Karpas-422 (cell line): ENCODE measurements at regions not wholly inside any gene's neighbourhood (a gene's known extent, or its start where the extent isn't known, plus 50 kb on each side); places are given as distances from the start of the nearest gene placed in this dataset.

Source experiments
- DNase-seq: peaks from one replicate; pipeline ENCODE4 v3.0.0-alpha.2; 2015
- H2AFZ ChIP-seq: fragments of 200-600 bp; sonication (generic); 2 replicates; pipeline ENCODE4 v1.6.1; 2014; ENCODE audit warnings: antibody characterized with exemption, low read length, mixed read lengths
- H3K27ac ChIP-seq: fragments of 200-600 bp; sonication (generic); 2 replicates; pipeline ENCODE4 v1.5.1; 2014; ENCODE audit warnings: mild to moderate bottlenecking, low read length, moderate library complexity
- H3K27me3 ChIP-seq: fragments of 200-600 bp; sonication (generic); 2 replicates; pipeline ENCODE4 v1.6.1; 2014; ENCODE audit warnings: low read length, mixed read lengths
- H3K36me3 ChIP-seq: fragments of 200-600 bp; sonication (generic); 2 replicates; pipeline ENCODE4 v1.6.1; 2014; ENCODE audit warnings: low read length, mixed read lengths; ENCODE audit not compliant: insufficient read depth
- H3K4me1 ChIP-seq: fragments of 200-600 bp; sonication (generic); 2 replicates; pipeline ENCODE4 v1.6.1; 2014; ENCODE audit warnings: mild to moderate bottlenecking, low read length, mixed read lengths
- H3K4me2 ChIP-seq: fragments of 200-600 bp; sonication (generic); 2 replicates; pipeline ENCODE4 v1.6.1; 2014; ENCODE audit warnings: low read length, low read depth, mild to moderate bottlenecking; ENCODE audit not compliant: poor library complexity, severe bottlenecking
- H3K4me3 ChIP-seq: fragments of 200-600 bp; sonication (generic); 2 replicates; pipeline ENCODE4 v1.5.1; 2014; ENCODE audit warnings: mild to moderate bottlenecking, antibody characterized with exemption, low read length, mixed read lengths
- H3K79me2 ChIP-seq: fragments of 200-600 bp; sonication (generic); 2 replicates; pipeline ENCODE4 v1.6.1; 2014; ENCODE audit warnings: mild to moderate bottlenecking, low read length, mixed read lengths
- H3K9ac ChIP-seq: fragments of 200-600 bp; sonication (generic); 2 replicates; pipeline ENCODE4 v1.6.0; 2014; ENCODE audit warnings: low read length
- H3K9me2 ChIP-seq: fragments of 200-600 bp; sonication (generic), shearing (Covaris generic); replicated peaks from 2 replicates; pipeline ENCODE4 v1.6.0; 2014; ENCODE audit warnings: mild to moderate bottlenecking, low read length, moderate library complexity; ENCODE audit not compliant: insufficient read depth
- H3K9me3 ChIP-seq: fragments of 300-700, 200-600 bp; sonication (generic); 2 replicates; pipeline ENCODE4 v1.6.1; 2014; ENCODE audit warnings: low read length, mixed read lengths
- H4K20me1 ChIP-seq: fragments of 200-600 bp; sonication (generic); 2 replicates; pipeline ENCODE4 v1.6.1; 2014; ENCODE audit warnings: mild to moderate bottlenecking, antibody characterized with exemption, low read length, low read depth; ENCODE audit not compliant: insufficient read depth

DNA sequence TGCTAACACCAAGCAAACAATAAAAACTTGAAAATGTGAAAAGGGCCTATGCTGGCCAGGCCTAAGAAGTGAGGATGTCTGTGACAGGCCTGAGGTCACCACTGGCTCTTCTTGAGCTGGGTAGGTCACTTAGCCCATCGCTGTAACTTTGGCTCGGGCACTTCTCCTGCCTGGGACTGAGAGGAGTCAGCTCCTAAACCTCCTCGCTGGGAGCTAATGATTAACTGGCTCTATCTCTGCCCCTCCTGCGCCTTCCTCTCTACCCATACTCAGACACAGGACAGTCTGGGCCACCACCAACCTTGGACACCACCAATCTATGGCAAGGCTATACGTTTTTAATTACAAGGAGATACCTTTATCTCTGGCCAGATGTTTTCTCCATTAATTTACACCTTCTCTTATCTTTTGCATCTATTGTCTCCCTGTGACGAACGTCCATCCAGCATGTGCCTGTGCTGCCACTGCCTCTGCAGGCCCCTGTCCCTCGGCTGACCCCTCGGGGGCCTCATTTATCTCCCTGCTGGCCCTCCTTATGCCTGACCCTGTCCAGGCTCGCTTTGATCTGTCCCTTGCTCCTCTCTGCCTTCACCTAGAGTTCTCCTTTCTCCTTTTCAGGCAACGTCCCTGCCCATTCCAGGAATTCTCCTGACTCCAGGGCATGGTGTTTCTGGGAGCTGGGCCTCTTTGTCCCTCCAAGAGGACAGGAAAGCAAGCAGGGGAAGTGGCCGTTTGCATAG lies 149.1 kb upstream of the GATA6 start:
- Histone ChIP-seq H3K4me1 (no peaks in the 10 kb centered on the region), H3K36me3 (no peaks in the 10 kb centered on the region), H3K4me3 (no peak overlapping the region), H3K79me2 (no peaks in the 10 kb centered on the region), H3K27me3 (no peaks in the 10 kb centered on the region), H3K27ac (no peak overlapping the region), H3K9me2 (no peaks in the 10 kb centered on the region), H3K9me3 (no peaks in the 10 kb centered on the region), H4K20me1 (no peaks in the 10 kb centered on the region), H3K9ac (no peak overlapping the region), H2AFZ (no peak overlapping the region), H3K4me2 (no peak overlapping the region)
- no peak for DNase-seq

GRCh38 chr18:22020867-22021370 lies 148.5 kb upstream of the GATA6 start:
- H3K4me2 ChIP-seq = no peak overlapping the region
- DNase-seq = no peak
- H3K9me3 ChIP-seq = no peaks in the 10 kb centered on the region
- H4K20me1 ChIP-seq = no peaks in the 10 kb centered on the region
- H3K36me3 ChIP-seq = no peaks in the 10 kb centered on the region
- H3K79me2 ChIP-seq = no peaks in the 10 kb centered on the region
- no peak overlapping the region for H3K4me3 ChIP-seq
- no peak overlapping the region for H3K9ac ChIP-seq
- no peaks in the 10 kb centered on the region for H3K4me1 ChIP-seq
- H3K27ac ChIP-seq = no peak overlapping the region
- no peaks in the 10 kb centered on the region for H3K27me3 ChIP-seq
- H3K9me2 ChIP-seq = no peaks in the 10 kb centered on the region
- H2AFZ ChIP-seq = no peak overlapping the region

- no peaks in the 10 kb centered on the region for H4K20me1 ChIP-seq
- H3K9me2 ChIP-seq = no peaks in the 10 kb centered on the region
These were observed 147.7 kb upstream of the GATA6 start for GRCh38 chr18:22021701-22022100.

GRCh38 chr18:22024924-22025323 lies 144.5 kb upstream of the GATA6 start:
- no peaks in the 10 kb centered on the region for H3K36me3 ChIP-seq
- no peaks in the 10 kb centered on the region for H3K79me2 ChIP-seq
- H3K9me2 ChIP-seq = no peaks in the 10 kb centered on the region
- H3K9me3 ChIP-seq = no peaks in the 10 kb centered on the region
- no peak overlapping the region for H3K27ac ChIP-seq
- H4K20me1 ChIP-seq = no peaks in the 10 kb centered on the region
- no peak for DNase-seq
- no peaks in the 10 kb centered on the region for H3K4me1 ChIP-seq
- no peak overlapping the region for H3K9ac ChIP-seq
- no peak overlapping the region for H2AFZ ChIP-seq
- no peak overlapping the region for H3K4me2 ChIP-seq
- no peak overlapping the region for H3K4me3 ChIP-seq
- no peaks in the 10 kb centered on the region for H3K27me3 ChIP-seq

More at GRCh38 chr18:22021701-22022100, 147.7 kb upstream of the GATA6 start:
- Histone ChIP-seq H3K4me3 (no peak overlapping the region), H3K4me1 (no peaks in the 10 kb centered on the region), H3K36me3 (no peaks in the 10 kb centered on the region), H3K27ac (no peak overlapping the region), H3K9ac (no peak overlapping the region), H2AFZ (no peak overlapping the region), H3K9me3 (no peaks in the 10 kb centered on the region), H3K79me2 (no peaks in the 10 kb centered on the region), H3K4me2 (no peak overlapping the region), H3K27me3 (no peaks in the 10 kb centered on the region)
- DNase-seq = no peak

GRCh38 chr18:22026362-22026761 lies 143.0 kb upstream of the GATA6 start:
- no peak overlapping the region for H3K27ac ChIP-seq
- no peak overlapping the region for H3K4me2 ChIP-seq

DNA sequence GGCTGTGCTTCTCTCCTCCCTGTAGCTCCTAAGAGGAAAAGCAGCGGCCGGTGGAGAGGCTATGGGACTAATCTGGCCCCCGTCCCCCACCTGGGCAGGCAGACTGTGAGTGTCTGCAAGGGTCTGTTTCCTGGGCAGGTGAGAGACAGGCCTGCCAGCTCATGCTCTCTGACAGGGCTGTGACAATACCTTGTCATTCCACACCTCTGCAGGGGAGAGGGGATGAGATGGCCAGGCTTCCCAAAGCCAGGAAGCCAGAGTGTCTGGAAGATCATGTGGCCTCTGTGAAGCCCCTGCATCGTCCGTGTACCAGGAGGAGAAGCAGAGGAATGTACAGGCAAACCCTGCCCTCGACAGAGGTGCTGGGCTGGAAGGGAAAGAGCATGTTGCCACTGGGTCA lies 142.5 kb upstream of the GATA6 start:
- H3K4me1 ChIP-seq = no peaks in the 10 kb centered on the region
- no peak for DNase-seq

More at GRCh38 chr18:22026362-22026761, 143.0 kb upstream of the GATA6 start:
- DNase-seq = no peak
- Histone ChIP-seq H3K9ac (no peak overlapping the region), H3K9me2 (no peaks in the 10 kb centered on the region), H2AFZ (no peak overlapping the region), H3K9me3 (no peaks in the 10 kb centered on the region), H3K36me3 (no peaks in the 10 kb centered on the region), H3K27me3 (no peaks in the 10 kb centered on the region), H4K20me1 (no peaks in the 10 kb centered on the region), H3K4me1 (no peaks in the 10 kb centered on the region), H3K79me2 (no peaks in the 10 kb centered on the region), H3K4me3 (no peak overlapping the region)

DNA sequence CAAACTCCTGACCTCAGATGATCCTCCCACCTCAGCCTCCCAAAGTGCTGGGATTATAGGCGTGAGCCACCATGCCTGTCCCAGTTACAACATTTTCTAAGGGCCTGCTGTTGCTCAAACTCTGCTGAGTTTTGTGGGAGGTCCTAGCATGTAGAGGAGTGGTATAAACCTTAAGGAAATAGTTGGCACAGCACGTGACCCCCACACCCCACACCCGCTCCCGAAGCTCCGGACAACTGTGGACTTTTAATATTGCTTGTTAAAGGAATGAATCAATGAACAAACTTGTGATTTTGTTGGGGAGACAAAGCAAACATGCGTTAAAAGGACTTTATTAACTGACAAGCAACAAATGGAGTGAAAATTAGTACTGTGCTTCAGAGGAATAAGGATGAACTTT lies 137.8 kb upstream of the GATA6 start:
- no peak for DNase-seq
- Histone ChIP-seq H3K9me2 (no peaks in the 10 kb centered on the region), H3K27ac (no peak overlapping the region), H3K4me2 (no peak overlapping the region), H3K27me3 (no peaks in the 10 kb centered on the region), H2AFZ (no peak overlapping the region), H3K4me3 (no peak overlapping the region), H3K79me2 (no peaks in the 10 kb centered on the region), H3K4me1 (no peaks in the 10 kb centered on the region), H3K9me3 (no peaks in the 10 kb centered on the region), H4K20me1 (no peaks in the 10 kb centered on the region), H3K36me3 (no peaks in the 10 kb centered on the region), H3K9ac (no peak overlapping the region)

More for the DNA sequence above, 142.5 kb upstream of the GATA6 start:
- H2AFZ ChIP-seq = no peak overlapping the region
- no peaks in the 10 kb centered on the region for H3K27me3 ChIP-seq
- no peaks in the 10 kb centered on the region for H3K36me3 ChIP-seq
- H3K79me2 ChIP-seq = no peaks in the 10 kb centered on the region
- no peak overlapping the region for H3K4me2 ChIP-seq
- H3K9me2 ChIP-seq = no peaks in the 10 kb centered on the region
- H3K9me3 ChIP-seq = no peaks in the 10 kb centered on the region
- H3K4me3 ChIP-seq = no peak overlapping the region
- no peaks in the 10 kb centered on the region for H4K20me1 ChIP-seq
- no peak overlapping the region for H3K27ac ChIP-seq
- H3K9ac ChIP-seq = no peak overlapping the region

DNA sequence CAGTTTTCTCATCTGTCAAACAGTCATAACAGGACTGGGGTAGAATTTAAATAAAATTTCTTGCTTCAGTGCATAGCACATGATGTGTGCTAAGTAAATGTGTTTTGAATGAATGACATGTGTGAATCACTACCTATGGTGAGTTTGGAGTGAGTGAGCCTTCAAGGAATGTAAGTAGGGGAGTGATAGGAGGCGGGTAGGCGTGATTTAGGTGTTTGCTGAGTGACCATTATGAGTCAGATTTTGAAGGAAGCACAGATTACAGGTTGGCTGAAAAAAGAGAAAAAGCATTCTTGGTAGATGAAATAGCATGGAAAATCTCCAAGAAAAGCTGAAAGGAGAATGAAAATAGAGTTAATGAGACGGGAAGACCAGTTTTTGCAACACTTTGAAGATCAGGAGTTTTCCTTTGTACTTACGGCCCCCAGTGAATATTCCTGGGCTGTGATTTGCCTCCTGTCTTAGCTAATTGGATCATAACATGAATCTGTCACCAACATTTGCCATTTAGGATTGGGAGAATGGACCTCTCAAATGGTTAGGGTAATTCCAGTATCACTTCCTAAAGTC lies 136.9 kb upstream of the GATA6 start:
- Histone ChIP-seq H2AFZ (no peak overlapping the region), H3K36me3 (no peaks in the 10 kb centered on the region), H3K9me3 (no peaks in the 10 kb centered on the region), H3K79me2 (no peaks in the 10 kb centered on the region), H3K9ac (no peak overlapping the region), H3K27ac (no peak overlapping the region), H3K9me2 (no peaks in the 10 kb centered on the region), H3K4me1 (no peaks in the 10 kb centered on the region), H3K27me3 (no peaks in the 10 kb centered on the region), H3K4me2 (no peak overlapping the region), H4K20me1 (no peaks in the 10 kb centered on the region), H3K4me3 (no peak overlapping the region)
- no peak for DNase-seq
